ENCODE measurements at regions not wholly inside any gene's neighbourhood (a gene's known extent, or its start where the extent isn't known, plus 50 kb on each side); places are given as distances from the start of the nearest gene placed in this dataset.

DNA sequence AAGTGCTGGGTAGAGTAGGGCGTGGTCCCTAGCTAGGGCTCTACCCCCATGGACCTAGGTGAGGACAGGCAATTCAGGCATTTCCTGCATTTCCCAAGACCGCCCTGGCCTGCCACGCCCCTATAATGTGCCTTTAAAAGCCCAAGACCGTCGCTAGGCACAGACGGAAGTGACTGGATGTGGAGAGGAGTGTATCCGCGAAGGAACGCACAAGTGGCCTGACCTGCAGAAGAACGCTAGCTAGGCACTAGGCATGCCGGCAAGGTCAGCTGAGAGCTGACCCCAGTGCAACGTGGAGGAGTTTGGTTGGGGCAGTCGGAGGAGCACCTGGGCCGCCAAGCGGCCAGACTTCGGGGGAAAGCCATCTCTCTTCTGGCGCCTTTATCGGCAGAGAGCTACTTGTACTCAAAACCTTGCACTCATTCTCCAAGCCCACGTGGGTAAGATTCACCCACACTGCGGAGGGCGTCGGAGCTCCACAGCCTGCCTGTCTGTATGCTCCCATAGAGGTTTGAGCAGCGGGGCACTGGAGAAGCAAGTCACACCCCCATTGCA is 370.0 kb downstream of the FGF9 start:
- H3K9me3 Mint-ChIP-seq: no peaks in the 10 kb centered on the region
- peaks cover 27% of the 10 kb centered on the region for H3K4me1 Mint-ChIP-seq
- ATAC-seq (peak; percentile 57), DNase-seq (ENCODE audit: low spot score in 2 of 2) (peak in 1 of 2 donors; percentile 51)
- H3K4me3 Mint-ChIP-seq: peak overlapping the region; percentile 61
- H3K27ac Mint-ChIP-seq: no peak overlapping the region
- H3K36me3 Mint-ChIP-seq: no peaks in the 10 kb centered on the region

DNA sequence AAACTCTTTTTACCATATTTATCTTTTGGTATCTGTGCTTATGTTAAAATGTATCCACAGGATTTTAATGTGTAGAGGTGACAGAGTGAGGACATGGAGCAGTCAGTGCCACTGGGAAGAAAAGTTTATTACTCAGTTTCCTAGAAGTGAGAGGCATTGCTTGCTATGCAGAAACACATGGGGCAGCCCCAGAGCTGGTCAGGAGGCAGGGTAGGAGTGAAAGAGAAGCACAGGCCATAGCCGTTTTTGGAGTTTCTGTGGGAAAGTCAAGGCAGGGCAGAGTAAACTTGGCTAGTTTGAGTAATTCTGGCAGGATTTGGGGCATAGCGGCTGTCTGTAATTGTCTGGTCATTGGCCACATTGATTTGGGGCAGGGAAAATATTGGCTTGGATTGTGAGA is 370.9 kb downstream of the FGF9 start:
- H3K4me1 Mint-ChIP-seq: peaks cover 31% of the 10 kb centered on the region
- H3K4me3 Mint-ChIP-seq: peak overlapping the region; percentile 61
- H3K9me3 Mint-ChIP-seq: no peaks in the 10 kb centered on the region
- DNase-seq (ENCODE audit: low spot score in 2 of 2) (peak in 1 of 2 donors; percentile 39), ATAC-seq (peak; percentile 51)
- peak overlapping the region; percentile 69 for H3K27ac Mint-ChIP-seq
- H3K36me3 Mint-ChIP-seq: no peaks in the 10 kb centered on the region

DNA sequence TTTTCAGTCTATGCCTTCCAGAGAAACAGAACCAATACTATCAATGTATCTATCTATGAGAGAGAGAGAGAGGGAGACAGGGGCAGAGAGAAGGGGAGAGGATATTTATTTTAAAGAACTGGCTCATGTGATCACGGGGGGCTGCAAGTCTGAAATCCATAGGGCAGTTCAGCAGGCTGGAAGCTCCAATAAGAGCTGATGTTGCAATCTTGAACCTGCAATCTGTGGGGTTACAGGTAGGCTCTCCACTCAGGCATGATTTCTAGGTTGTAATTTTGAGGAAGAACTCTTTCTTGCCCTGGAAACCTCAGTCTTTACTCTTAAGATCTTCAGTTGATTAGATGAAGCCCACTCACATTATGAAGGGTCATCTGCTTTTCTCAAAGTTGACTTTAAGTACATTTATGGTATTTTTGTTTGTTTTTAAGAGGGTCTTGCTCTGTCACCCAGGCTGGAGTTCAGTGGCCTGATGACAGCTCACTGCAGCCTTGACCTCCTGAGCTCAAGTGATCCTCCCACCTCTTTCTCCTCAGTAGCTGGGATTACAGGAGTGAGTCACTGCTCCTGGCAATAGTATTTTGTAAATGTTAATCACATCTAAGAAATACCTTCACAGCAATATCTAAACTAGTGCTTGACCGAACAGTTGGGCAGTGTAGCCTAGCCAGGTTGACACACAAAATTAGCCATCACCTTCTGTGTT is 376.4 kb downstream of the FGF9 start:
- Mint-ChIP-seq H3K9me3 (no peaks in the 10 kb centered on the region), H3K27ac (peak overlapping the region; percentile 4), H3K4me1 (peaks cover 49% of the 10 kb centered on the region), H3K36me3 (peaks cover 5% of the 10 kb centered on the region), H3K4me3 (no peak overlapping the region)
- ATAC-seq (no peak), DNase-seq (ENCODE audit: low spot score in 2 of 2) (peak in 1 of 2 donors; percentile 23)

DNA sequence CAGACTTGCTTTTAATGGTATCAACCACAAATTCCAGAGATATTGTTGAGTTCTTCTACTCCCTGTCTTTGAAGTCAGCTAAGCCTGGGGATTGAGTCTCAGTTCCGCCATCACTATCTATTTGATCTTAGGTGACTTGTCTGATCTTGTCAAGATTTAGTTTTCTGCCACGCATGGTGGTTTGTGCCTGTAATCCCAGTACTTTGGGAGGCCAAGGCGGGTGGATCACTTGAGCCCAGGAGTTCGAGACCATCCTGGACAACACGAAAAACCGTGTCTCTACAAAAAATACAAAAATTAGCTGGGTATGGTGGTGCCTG is 376.9 kb downstream of the FGF9 start:
- H3K36me3 Mint-ChIP-seq: peaks cover 5% of the 10 kb centered on the region
- ATAC-seq (no peak), DNase-seq (ENCODE audit: low spot score in 2 of 2) (peak in 1 of 2 donors; percentile 7)
- H3K4me1 Mint-ChIP-seq: peaks cover 53% of the 10 kb centered on the region
- H3K9me3 Mint-ChIP-seq: no peaks in the 10 kb centered on the region
- no peak overlapping the region for H3K27ac Mint-ChIP-seq
- no peak overlapping the region for H3K4me3 Mint-ChIP-seq

DNA sequence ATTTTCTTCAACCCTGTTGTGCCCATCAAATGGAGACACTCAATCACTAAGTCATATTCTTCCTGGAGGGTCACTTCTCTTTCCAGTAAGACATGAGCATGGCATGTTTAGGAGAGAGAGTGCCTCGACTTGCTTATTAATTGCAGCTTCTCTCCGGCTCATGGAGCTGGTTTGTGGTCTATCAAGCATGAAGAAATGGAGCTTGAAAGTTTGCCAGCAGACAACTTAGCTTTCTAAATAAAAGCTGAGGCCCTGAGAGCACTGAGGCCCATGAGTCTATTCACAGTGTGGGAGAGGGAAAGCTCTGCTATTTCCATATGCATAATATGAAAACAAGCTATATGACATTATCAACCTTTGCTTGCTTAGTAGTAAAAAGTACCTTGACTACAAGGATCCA is 378.5 kb downstream of the FGF9 start:
- H3K27ac Mint-ChIP-seq: peak overlapping the region; percentile 7
- peaks cover 5% of the 10 kb centered on the region for H3K36me3 Mint-ChIP-seq
- ATAC-seq (no peak), DNase-seq (ENCODE audit: low spot score in 2 of 2) (no peak)
- H3K4me3 Mint-ChIP-seq: no peak overlapping the region
- no peaks in the 10 kb centered on the region for H3K9me3 Mint-ChIP-seq
- H3K4me1 Mint-ChIP-seq: peaks cover 44% of the 10 kb centered on the region

DNA sequence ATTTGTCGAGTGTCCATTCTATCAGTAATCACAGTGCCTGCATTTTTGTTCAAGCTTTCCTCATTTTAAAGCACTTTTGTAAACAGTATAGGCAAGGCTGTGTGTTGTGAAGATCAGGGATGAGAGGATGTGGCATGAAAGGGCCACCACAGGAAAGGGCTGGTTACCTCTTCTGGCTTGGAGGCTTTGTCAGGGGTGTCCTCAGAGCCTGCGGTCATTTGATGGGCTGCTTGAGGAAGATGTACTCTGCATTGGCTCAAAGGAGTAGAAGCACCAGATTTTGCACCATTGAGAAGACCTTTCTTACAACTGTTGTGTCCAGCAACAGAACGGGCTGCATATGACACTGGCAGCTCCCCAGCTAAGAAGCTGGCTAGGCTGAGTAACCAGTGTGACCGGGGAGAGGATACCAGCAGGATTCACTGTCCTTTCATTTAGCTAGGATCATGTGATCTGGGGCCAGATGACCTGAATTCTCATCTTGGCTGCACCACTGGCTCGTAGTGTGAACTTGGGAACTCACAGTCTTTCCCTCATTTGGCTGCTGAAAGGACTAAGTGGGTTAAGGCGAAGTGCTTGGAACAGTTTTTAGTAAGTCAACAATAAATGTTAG is 380.2 kb downstream of the FGF9 start:
- peak; percentile 69 for ATAC-seq

DNA sequence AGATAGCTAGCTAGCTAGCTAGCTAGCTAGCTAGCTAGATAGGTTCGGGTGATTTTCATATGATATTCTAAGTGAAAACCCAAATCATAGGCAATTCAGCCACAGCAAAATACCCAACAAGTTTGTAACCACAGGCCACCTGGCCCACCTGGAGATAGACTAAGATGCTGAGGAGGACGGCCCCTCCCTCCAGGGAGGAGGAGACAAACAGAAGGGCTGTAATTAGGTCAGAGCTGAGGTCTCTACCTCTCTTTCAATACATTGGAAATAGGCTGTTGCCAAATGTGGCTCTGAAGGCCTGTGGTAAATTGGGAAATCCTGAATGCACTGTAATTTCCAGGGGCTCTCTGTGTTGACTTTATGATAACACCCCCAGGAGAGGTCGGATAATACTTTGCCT is 382.2 kb downstream of the FGF9 start:
- no peak for DNase-seq (ENCODE audit: low spot score in 2 of 2)
- Mint-ChIP-seq H3K27ac (no peak overlapping the region), H3K4me3 (no peak overlapping the region), H3K36me3 (peaks cover 5% of the 10 kb centered on the region), H3K4me1 (peaks cover 43% of the 10 kb centered on the region), H3K9me3 (peaks cover 4% of the 10 kb centered on the region)
- no peak for ATAC-seq

More for the DNA sequence above, 380.2 kb downstream of the FGF9 start:
- Mint-ChIP-seq H3K4me1 (peaks cover 46% of the 10 kb centered on the region), H3K36me3 (peaks cover 5% of the 10 kb centered on the region), H3K27ac (peak overlapping the region; percentile 63), H3K9me3 (peaks cover 4% of the 10 kb centered on the region), H3K4me3 (peak overlapping the region; percentile 32)
- peak in 1 of 2 donors; percentile 42 for DNase-seq (ENCODE audit: low spot score in 2 of 2)

DNA sequence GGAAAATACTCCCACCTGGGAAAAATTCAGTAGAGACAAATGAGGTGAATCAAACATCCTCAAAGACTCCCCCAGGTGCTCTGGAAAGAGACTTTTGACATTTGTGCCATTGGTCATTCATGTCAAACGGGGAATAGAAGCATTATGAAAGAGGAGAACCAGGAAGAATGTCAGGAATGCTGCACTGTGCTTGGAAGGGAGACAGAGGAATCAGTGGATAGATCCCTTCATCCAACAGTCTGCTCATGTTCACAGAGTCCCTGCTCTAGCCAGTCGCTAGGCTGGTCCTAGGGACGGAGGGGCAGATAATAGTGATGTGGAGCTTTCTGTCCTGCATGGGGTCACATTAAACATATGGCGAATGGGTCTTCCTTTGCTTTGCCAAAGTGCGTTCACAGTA is 384.4 kb downstream of the FGF9 start:
- H3K4me3 Mint-ChIP-seq: no peak overlapping the region
- ATAC-seq: no peak
- peaks cover 55% of the 10 kb centered on the region for H3K4me1 Mint-ChIP-seq
- peaks cover 4% of the 10 kb centered on the region for H3K9me3 Mint-ChIP-seq
- DNase-seq (ENCODE audit: low spot score in 2 of 2): no peak
- H3K36me3 Mint-ChIP-seq: peaks cover 5% of the 10 kb centered on the region
- no peak overlapping the region for H3K27ac Mint-ChIP-seq

DNA sequence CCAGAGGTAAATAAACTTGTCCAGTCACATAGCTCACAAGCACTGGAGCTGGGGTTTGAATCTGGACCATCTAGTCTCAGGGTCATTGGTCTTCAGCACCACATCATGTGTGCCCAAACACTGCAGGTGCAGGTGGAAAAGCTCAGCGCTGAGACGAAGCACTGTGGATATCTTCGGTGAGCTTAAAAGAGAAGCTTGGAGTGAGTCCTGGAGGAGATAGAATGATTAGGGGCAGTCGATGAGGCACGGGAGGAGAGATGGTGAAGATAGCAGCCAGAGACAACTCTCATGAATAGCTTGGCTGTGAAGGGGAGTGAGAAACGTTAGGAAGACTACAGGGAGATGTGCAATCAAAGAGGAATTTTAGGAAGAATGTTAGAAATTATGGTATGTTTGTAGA is 389.3 kb downstream of the FGF9 start:
- Mint-ChIP-seq H3K9me3 (peaks cover 4% of the 10 kb centered on the region), H3K36me3 (peaks cover 14% of the 10 kb centered on the region), H3K4me1 (peaks cover 78% of the 10 kb centered on the region), H3K27ac (peak overlapping the region; percentile 96), H3K4me3 (peak overlapping the region; percentile 68)
- no peak for DNase-seq (ENCODE audit: low spot score in 2 of 2)
- ATAC-seq: no peak

DNA sequence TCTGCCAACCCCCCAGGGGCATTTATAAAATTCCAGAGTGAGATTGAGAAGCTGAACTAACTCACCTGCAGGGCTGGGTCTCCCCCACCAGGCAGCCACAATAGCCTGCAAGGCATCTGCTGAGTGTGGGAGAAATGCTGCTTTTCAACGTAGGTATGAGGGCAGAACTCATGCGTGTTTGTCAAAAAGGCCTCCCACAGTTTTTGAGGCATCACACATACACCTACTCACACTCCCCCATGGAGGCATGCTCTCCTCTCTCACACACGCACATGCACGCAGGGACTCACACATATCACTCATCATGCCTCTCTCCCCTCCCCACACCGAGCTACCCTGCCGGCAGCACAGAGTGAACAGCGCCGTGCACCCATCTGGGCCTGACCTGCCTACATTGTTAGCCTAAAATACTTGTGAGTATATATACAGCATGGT is 390.5 kb downstream of the FGF9 start:
- peak overlapping the region; percentile 96 for H3K27ac Mint-ChIP-seq
- peaks cover 73% of the 10 kb centered on the region for H3K4me1 Mint-ChIP-seq
- peaks cover 18% of the 10 kb centered on the region for H3K36me3 Mint-ChIP-seq
- peak; percentile 97 for ATAC-seq
- H3K9me3 Mint-ChIP-seq: no peaks in the 10 kb centered on the region
- DNase-seq (ENCODE audit: low spot score in 2 of 2): peak in 1 of 2 donors; percentile 40
- peak overlapping the region; percentile 68 for H3K4me3 Mint-ChIP-seq

DNA sequence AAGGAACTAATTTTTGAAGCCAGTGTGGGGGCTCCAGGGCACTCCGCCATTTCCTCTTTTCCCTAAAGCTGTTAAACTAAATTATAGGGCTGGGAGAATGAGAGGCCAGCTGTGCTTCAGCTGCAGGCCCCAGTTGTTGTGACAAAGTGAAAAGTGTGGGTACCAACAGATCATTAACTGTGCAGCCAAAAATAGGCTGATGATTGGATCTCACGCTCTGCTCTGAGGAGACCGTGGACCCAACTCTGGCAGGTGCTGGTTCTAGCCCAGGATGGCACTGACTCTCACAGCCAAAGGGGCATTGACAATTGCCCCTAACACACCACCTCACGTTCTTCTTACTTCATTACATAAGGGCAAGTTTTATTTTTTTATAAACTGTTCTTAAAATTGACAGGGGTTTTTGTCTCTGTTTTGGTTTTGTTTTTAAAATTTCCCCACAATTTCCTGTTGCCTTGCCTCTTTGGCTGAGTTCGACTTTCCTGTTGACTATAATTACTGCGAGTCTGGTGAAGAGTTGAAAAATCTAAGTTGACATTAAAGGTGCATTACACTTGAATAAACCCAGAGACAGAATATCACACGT is 391.0 kb downstream of the FGF9 start:
- H3K9me3 Mint-ChIP-seq: no peaks in the 10 kb centered on the region
- peak in 1 of 2 donors; percentile 72 for DNase-seq (ENCODE audit: low spot score in 2 of 2)
- H3K4me1 Mint-ChIP-seq: peaks cover 72% of the 10 kb centered on the region
- H3K27ac Mint-ChIP-seq: peak overlapping the region; percentile 96
- ATAC-seq: peak; percentile 44
- H3K4me3 Mint-ChIP-seq: peak overlapping the region; percentile 68
- peaks cover 19% of the 10 kb centered on the region for H3K36me3 Mint-ChIP-seq

DNA sequence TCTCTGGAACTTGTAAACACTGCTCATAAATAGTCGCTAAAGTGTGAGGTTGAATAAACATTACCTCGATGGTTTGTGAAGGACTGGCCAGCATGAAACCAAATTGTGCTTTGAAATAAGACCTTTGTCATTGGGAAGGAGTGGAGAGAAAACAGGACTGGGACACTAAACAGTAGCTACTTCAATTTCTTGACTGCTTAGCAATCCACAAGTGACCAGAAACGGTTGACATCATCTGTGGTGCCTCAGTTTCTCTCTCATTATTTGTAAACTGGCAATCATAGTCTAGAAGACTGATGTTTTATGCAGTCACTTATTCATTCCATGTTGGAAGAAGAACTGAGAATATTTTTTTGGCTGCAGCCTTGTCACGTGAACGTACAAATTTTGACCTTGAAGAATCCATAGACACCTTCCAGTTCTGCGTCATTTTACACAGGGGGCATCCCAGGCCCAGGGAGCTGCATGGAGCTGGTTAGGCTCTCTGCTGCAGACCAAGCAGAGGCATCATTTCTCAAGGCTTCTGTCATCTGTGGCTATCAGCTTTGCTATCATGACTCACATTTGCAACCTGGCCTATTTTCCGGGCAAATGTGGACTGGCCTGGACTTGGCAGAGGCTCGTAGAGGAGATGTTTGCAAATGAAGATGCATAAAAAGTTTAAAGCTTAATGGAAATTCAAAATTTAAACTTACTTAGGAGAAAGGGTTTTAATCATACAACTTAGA is 391.8 kb downstream of the FGF9 start:
- Mint-ChIP-seq H3K36me3 (peaks cover 24% of the 10 kb centered on the region), H3K4me3 (peak overlapping the region; percentile 68), H3K27ac (peak overlapping the region; percentile 96), H3K9me3 (no peaks in the 10 kb centered on the region), H3K4me1 (peaks cover 72% of the 10 kb centered on the region)
- DNase-seq (ENCODE audit: low spot score in 2 of 2) (peak in 1 of 2 donors; percentile 50), ATAC-seq (peak; percentile 73)

DNA sequence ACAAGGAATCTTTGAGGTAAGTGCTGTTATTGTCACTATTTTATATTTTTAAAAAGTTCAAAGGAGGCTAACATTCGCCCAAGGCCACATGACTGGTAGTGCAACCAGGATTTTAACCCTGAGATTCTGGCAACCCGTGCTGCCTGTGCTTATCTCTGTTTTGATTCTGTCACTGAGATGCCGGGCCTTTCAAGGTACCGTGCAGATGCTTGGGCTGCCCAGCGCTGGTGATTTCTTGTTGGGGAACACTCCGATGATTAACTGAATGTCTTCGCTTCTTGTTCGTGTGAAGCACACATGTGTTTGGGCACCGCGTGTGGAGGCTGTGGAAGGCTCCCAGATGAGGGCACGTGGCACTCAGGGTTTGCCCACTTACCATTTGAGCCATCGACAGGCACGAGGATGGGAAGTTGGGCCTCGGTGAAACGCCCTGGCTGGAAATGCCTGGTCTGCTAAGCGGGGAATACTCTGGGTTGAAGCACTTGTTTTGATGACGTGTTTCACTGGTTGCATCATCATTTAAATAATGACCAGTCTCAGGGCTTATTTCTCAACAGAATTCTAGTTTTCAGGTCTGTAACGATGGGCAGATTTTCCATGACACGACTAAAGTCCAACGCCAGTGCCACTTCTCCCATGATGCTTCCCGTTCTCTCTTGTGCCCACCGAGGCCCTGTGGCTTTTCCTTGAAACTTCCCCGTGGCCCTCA is 392.7 kb downstream of the FGF9 start:
- Mint-ChIP-seq H3K36me3 (peaks cover 24% of the 10 kb centered on the region), H3K4me3 (peak overlapping the region; percentile 68), H3K27ac (peak overlapping the region; percentile 96), H3K9me3 (no peaks in the 10 kb centered on the region), H3K4me1 (peaks cover 69% of the 10 kb centered on the region)
- ATAC-seq (no peak), DNase-seq (ENCODE audit: low spot score in 2 of 2) (no peak)

DNA sequence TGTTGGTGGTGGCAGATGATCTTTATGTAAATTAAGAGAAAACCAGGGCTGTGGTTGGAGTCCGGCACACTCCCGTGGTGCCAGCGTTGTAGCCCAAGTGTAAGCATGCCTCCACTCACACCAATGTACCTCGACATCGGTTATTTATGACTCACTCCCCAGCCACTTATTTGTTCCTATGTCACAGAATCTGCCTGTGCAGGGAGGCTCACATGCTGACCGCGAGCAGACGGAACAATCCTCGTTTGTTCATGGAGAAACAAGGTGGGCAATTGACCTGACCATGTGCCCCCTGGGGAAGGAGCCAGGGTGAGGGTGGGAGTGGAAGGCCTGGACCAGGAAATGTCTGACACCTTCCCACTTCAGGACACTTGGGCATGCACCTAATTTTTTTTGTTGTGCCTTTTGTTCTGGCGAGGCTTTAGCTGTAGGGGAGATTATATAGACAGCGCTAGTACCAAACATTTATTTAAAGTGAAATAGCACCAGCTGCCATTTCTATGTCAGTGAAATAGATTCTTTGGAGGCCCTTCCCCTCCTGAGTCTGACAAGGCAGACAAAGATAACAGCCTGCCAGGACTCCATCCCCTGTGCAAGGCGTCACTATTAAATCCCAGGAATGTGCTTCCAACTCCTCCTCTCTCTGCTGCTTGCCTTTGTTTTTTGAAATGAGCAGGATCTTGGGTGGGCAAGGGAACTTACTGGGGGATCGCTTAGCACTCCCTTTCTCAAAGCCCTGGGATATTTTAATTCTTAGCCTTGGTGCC is 394.2 kb downstream of the FGF9 start:
- H3K9me3 Mint-ChIP-seq: no peaks in the 10 kb centered on the region
- DNase-seq (ENCODE audit: low spot score in 2 of 2): no peak
- peaks cover 54% of the 10 kb centered on the region for H3K4me1 Mint-ChIP-seq
- peaks cover 24% of the 10 kb centered on the region for H3K36me3 Mint-ChIP-seq
- H3K4me3 Mint-ChIP-seq: peak overlapping the region; percentile 45
- H3K27ac Mint-ChIP-seq: peak overlapping the region; percentile 74
- ATAC-seq: no peak

Data from stimulated activated effector memory CD8-positive, alpha-beta T cell treated with anti-CD3 and anti-CD28 coated beads, Interleukin-12 subunit alpha, Interleukin-12 subunit beta, amount 100 ng/mL, for 72 hours (primary cell).